Esophagus squamous epithelium (tissue), 5 donors: ENCODE measurements at regions not wholly inside any gene's neighbourhood (a gene's known extent, or its start where the extent isn't known, plus 50 kb on each side); places are given as distances from the start of the nearest gene placed in this dataset.
"Not testable (repeated sequence)": the region's sequence is repeated elsewhere in the genome, so short reads cannot be mapped to it uniquely, and the experiment has no call there.

Experiments
- DNase-seq: peaks from one replicate; lab custom pipeline; 2025; lab: John Stamatoyannopoulos, UW
- H3K27ac ChIP-seq, 4 donors: fragments of 200-600 bp; sonication (generic); one replicate each; pipeline ENCODE4 v1.5.1; 2016 to 2019; ENCODE audit warnings: mild to moderate bottlenecking in 1 of 4
- H3K27me3 ChIP-seq, 4 donors: fragments of 200-600 bp; sonication (generic); 1 replicate in 3 of 4; 2 replicates in 1 of 4; pipeline versions ENCODE4 v1.5.1 to v1.6.0; 2017 to 2021; ENCODE audit warnings: antibody characterized with exemption in 1 of 4
- H3K36me3 ChIP-seq, 3 donors: fragments of 200-600 bp; sonication (generic); one replicate each; pipeline ENCODE4 v1.5.1; 2016 to 2019
- H3K4me1 ChIP-seq, 3 donors: fragments of 200-600 bp; sonication (generic); one replicate each; pipeline ENCODE4 v1.5.1; 2017 to 2019
- H3K4me3 ChIP-seq, 4 donors: fragments of 200-600 bp; sonication (generic); 1 replicate in 3 of 4; 2 replicates in 1 of 4; pipeline ENCODE4 v1.5.1; 2016 to 2019; ENCODE audit warnings: mild to moderate bottlenecking in 2 of 4, moderate library complexity in 1 of 4
- H3K9me3 ChIP-seq, 3 donors: fragments of 200-600 bp; sonication (generic); one replicate each; pipeline ENCODE4 v1.5.1; 2016 to 2019
- CTCF ChIP-seq, 6 experiments: fragments of 450-650 bp in 4 of 6; fragments of 200-600 bp in 2 of 6; sonication (generic) in 2 of 6; IDR thresholded peaks; one replicate each; pipeline ENCODE4 v1.5.1; 2016 to 2019; ENCODE audit warnings: antibody characterized with exemption in 6 of 6, mild to moderate bottlenecking in 4 of 6, moderate library complexity in 4 of 6
- POLR2A ChIP-seq, 4 donors: fragments of 450-650 bp; IDR thresholded peaks; one replicate each; pipeline ENCODE4 v1.6.1; 2017; ENCODE audit warnings: antibody characterized with exemption in 4 of 4, mild to moderate bottlenecking in 4 of 4, moderate library complexity in 3 of 4
- WGBS, 2 donors: methylation state at CpG; one replicate each; pipeline ENCODE4 v1.1.5; 2018; 5-methylcytosine and 5-hydroxymethylcytosine counted together
- intact Hi-C: fragments of 100-400 bp; cut with DNase I; formaldehyde crosslinking; loops from one replicate; pipeline ENCODE4 v1.15.0; 2022
- donor health status: DM: yes; HTN: yes; CAD: no.

- H3K27ac ChIP-seq = no peak overlapping the region
- intact Hi-C loops = no loop called here
- no peaks in the 10 kb centered on the region for H3K4me1 ChIP-seq
- no peaks in the 10 kb centered on the region for H3K27me3 ChIP-seq
- DNase-seq = no peak
- no peaks in the 10 kb centered on the region for H3K9me3 ChIP-seq
- TF ChIP-seq CTCF (IDR thresholded peaks at IDR 0.05) (no peak), POLR2A (IDR thresholded peaks at IDR 0.05) (no peak)
- H3K36me3 ChIP-seq = no peaks in the 10 kb centered on the region
- H3K4me3 ChIP-seq = no peak overlapping the region
Observed at GRCh38 chr4:104334410-104334809, 160.3 kb downstream of the CXXC4 start.

GRCh38 chr4:104330125-104330905 lies 164.4 kb downstream of the CXXC4 start:
- intact Hi-C loops = no loop called here
- H3K4me3 ChIP-seq = no peak overlapping the region
- DNase-seq = no peak
- 52 to 59% methylated on average over 6 of the region's 6 CpGs for whole genome bisulfite sequencing, 2 donors
- H3K9me3 ChIP-seq = no peaks in the 10 kb centered on the region
- no peaks in the 10 kb centered on the region for H3K27me3 ChIP-seq
- H3K4me1 ChIP-seq = no peaks in the 10 kb centered on the region
- H3K36me3 ChIP-seq = no peaks in the 10 kb centered on the region
- TF ChIP-seq POLR2A (IDR thresholded peaks at IDR 0.05) (no peak), CTCF (IDR thresholded peaks at IDR 0.05) (no peak)
- no peak overlapping the region for H3K27ac ChIP-seq

- H3K27me3 ChIP-seq, H3K4me3 ChIP-seq, H3K36me3 ChIP-seq, H3K4me1 ChIP-seq, H3K9me3 ChIP-seq, DNase-seq, H3K27ac ChIP-seq, intact Hi-C loops: not testable (repeated sequence)
- 78 to 84% methylated on average over 8 to 10 of the region's 12 CpGs for WGBS, 2 donors
Observed at GRCh38 chr4:104326991-104327694, 167.6 kb downstream of the CXXC4 start.

GRCh38 chr4:104302731-104303130 lies 192.0 kb downstream of the CXXC4 start:
- Histone ChIP-seq H3K4me1 (no peaks in the 10 kb centered on the region), H3K4me3 (no peak overlapping the region), H3K27ac (no peak overlapping the region), H3K36me3 (no peaks in the 10 kb centered on the region), H3K9me3 (no peaks in the 10 kb centered on the region), H3K27me3 (no peaks in the 10 kb centered on the region)
- WGBS, 2 donors = 60 to 75% methylated on average over 1 of the region's 1 CpG
- TF ChIP-seq CTCF (IDR thresholded peaks at IDR 0.05) (no peak), POLR2A (IDR thresholded peaks at IDR 0.05) (no peak)
- intact Hi-C loops = no loop called here
- DNase-seq = no peak

GRCh38 chr4:104294811-104295210 lies 199.9 kb downstream of the CXXC4 start:
- Histone ChIP-seq H3K27ac (no peak overlapping the region), H3K36me3 (no peaks in the 10 kb centered on the region), H3K4me1 (no peaks in the 10 kb centered on the region), H3K4me3 (no peak overlapping the region), H3K27me3 (no peaks in the 10 kb centered on the region), H3K9me3 (no peaks in the 10 kb centered on the region)
- intact Hi-C loops = no loop called here
- TF ChIP-seq CTCF (IDR thresholded peaks at IDR 0.05) = no peak
- no peak for TF ChIP-seq POLR2A (IDR thresholded peaks at IDR 0.05)
- 55 to 64% methylated on average over 2 of the region's 2 CpGs for WGBS, 2 donors
- DNase-seq = no peak
